ENCODE measurements at regions not wholly inside any gene's neighbourhood (a gene's known extent, or its start where the extent isn't known, plus 50 kb on each side); places are given as distances from the start of the nearest gene placed in this dataset.

DNA sequence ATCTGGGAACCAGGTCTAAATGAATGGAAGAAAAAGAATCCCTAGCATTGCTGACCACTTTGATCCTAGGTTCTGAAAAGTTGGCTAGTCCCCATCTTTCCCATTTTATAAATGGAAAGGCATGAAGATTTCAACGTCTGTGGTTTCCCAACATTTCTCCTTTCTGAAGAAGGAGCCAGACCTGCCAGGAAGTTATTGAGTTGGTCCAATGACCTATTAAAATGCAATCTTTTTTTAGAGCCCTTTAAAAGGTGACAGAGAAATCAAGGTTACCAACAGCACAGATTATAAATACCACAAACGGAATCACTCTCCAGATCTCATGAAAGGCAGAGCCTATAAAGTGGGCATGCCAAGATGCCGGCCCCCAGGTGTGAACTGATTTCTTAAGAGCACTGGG is 505.6 kb upstream of the THBS1 start:
- TF ChIP-seq, protein P1, sequence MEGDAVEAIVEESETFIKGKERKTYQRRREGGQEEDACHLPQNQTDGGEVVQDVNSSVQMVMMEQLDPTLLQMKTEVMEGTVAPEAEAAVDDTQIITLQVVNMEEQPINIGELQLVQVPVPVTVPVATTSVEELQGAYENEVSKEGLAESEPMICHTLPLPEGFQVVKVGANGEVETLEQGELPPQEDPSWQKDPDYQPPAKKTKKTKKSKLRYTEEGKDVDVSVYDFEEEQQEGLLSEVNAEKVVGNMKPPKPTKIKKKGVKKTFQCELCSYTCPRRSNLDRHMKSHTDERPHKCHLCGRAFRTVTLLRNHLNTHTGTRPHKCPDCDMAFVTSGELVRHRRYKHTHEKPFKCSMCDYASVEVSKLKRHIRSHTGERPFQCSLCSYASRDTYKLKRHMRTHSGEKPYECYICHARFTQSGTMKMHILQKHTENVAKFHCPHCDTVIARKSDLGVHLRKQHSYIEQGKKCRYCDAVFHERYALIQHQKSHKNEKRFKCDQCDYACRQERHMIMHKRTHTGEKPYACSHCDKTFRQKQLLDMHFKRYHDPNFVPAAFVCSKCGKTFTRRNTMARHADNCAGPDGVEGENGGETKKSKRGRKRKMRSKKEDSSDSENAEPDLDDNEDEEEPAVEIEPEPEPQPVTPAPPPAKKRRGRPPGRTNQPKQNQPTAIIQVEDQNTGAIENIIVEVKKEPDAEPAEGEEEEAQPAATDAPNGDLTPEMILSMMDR (IDR thresholded peaks at IDR 0.05; ENCODE audit: low read depth, low read length, missing control alignments), result no peak
- no peak for DNase-seq (ENCODE audit: low read depth)
- H3K4me3 ChIP-seq (ENCODE audit: low read depth, low read length), result no peak overlapping the region

- DNase-seq (ENCODE audit: low read depth), result no peak
- TF ChIP-seq, protein P1 (IDR thresholded peaks at IDR 0.05; ENCODE audit: low read depth, low read length, missing control alignments), result no peak
- H3K4me3 ChIP-seq (ENCODE audit: low read depth, low read length), result no peak overlapping the region
These were observed 505.0 kb upstream of the THBS1 start for GRCh38 chr15:39075756-39076341.

DNA sequence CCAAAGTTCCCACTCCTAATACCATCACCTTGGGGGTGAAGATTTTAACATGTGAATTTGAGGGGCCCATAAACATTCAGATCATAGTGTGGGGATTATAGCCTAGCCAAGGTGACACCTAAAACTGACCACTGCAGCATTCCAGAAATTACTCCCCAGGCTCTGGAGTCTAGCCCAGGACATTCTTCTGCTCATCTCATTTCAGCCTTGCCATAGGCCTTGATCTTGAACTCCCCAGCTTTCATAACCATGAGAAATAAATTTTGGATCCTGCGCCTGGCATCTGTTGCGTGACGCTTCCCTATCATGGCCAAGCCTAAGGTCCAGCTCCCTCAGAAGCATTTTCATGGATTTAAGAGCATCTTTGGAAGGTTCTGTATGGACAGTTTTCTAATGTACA is 502.9 kb upstream of the THBS1 start:
- TF ChIP-seq, protein P1 (IDR thresholded peaks at IDR 0.05; ENCODE audit: low read depth, low read length, missing control alignments), result no peak
- H3K4me3 ChIP-seq (ENCODE audit: low read depth, low read length), result no peak overlapping the region
- no peak for DNase-seq (ENCODE audit: low read depth)

GRCh38 chr15:39079296-39079847 is 501.5 kb upstream of the THBS1 start:
- no peak for DNase-seq (ENCODE audit: low read depth)
- TF ChIP-seq, protein P1 (IDR thresholded peaks at IDR 0.05; ENCODE audit: low read depth, low read length, missing control alignments), result no peak

GRCh38 chr15:39083213-39083612 is 497.7 kb upstream of the THBS1 start:
- no peak for DNase-seq (ENCODE audit: low read depth)
- no peak overlapping the region for H3K4me3 ChIP-seq (ENCODE audit: low read depth, low read length)
- TF ChIP-seq, protein P1 (IDR thresholded peaks at IDR 0.05; ENCODE audit: low read depth, low read length, missing control alignments), result no peak

More at GRCh38 chr15:39079296-39079847, 501.5 kb upstream of the THBS1 start:
- H3K4me3 ChIP-seq (ENCODE audit: low read depth, low read length), result no peak overlapping the region

GRCh38 chr15:39084674-39085530 is 496.0 kb upstream of the THBS1 start:
- no peak overlapping the region for H3K4me3 ChIP-seq (ENCODE audit: low read depth, low read length)
- no peak for DNase-seq (ENCODE audit: low read depth)
- TF ChIP-seq, protein P1 (IDR thresholded peaks at IDR 0.05; ENCODE audit: low read depth, low read length, missing control alignments), result no peak
